ENCODE measurements at regions not wholly inside any gene's neighbourhood (a gene's known extent, or its start where the extent isn't known, plus 50 kb on each side); places are given as distances from the start of the nearest gene placed in this dataset.

GRCh38 chr9:13665418-13666066, 386.1 kb upstream of the MPDZ start:
- TF ChIP-seq POLR2A (IDR thresholded peaks at IDR 0.05) (no peak), POLR2AphosphoS5 (IDR thresholded peaks at IDR 0.05) (no peak)
- TF ChIP-seq, protein P1, sequence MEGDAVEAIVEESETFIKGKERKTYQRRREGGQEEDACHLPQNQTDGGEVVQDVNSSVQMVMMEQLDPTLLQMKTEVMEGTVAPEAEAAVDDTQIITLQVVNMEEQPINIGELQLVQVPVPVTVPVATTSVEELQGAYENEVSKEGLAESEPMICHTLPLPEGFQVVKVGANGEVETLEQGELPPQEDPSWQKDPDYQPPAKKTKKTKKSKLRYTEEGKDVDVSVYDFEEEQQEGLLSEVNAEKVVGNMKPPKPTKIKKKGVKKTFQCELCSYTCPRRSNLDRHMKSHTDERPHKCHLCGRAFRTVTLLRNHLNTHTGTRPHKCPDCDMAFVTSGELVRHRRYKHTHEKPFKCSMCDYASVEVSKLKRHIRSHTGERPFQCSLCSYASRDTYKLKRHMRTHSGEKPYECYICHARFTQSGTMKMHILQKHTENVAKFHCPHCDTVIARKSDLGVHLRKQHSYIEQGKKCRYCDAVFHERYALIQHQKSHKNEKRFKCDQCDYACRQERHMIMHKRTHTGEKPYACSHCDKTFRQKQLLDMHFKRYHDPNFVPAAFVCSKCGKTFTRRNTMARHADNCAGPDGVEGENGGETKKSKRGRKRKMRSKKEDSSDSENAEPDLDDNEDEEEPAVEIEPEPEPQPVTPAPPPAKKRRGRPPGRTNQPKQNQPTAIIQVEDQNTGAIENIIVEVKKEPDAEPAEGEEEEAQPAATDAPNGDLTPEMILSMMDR (IDR thresholded peaks at IDR 0.05) = no peak
